22Rv1 (cell line): ENCODE measurements at regions not wholly inside any gene's neighbourhood (a gene's known extent, or its start where the extent isn't known, plus 50 kb on each side); places are given as distances from the start of the nearest gene placed in this dataset.

Source experiments
- CTCF ChIP-seq: fragments of 450-650 bp; IDR thresholded peaks from 2 replicates; pipeline ENCODE4 v1.5.1; 2017; ENCODE audit warnings: mild to moderate bottlenecking
- ZFX ChIP-seq: fragments of 450-650 bp; IDR thresholded peaks from 2 replicates; pipeline ENCODE4 v1.6.1; 2017; ENCODE audit warnings: antibody characterized with exemption, borderline replicate concordance

- no peak for TF ChIP-seq CTCF
- TF ChIP-seq ZFX: no peak
Measured at GRCh38 chr18:70386582-70386981, 97.7 kb downstream of the SOCS6 start.
